IMR-90 (cell line): ENCODE measurements at regions not wholly inside any gene's neighbourhood (a gene's known extent, or its start where the extent isn't known, plus 50 kb on each side); places are given as distances from the start of the nearest gene placed in this dataset.

Experiments
- ATAC-seq: fragments of 200-7000 bp; cut with Tn5 transposase; 2 replicates; pipeline ENCODE4 v1.9.1; 2020; ENCODE audit warnings: low read depth, mild to moderate bottlenecking, moderate library complexity
- BruUV-seq: library from RNA; stranded (reverse); fragments of 400-500 nt; replicated peaks from 2 replicates; lab custom pipeline; 2021; lab: Mats Ljungman, UMichigan
- CTCF ChIA-PET: fragments of 300-600 bp; formaldehyde crosslinking; extraction: SDS; loops from one replicate; lab custom pipeline; 2021; ENCODE audit warnings: antibody characterized with exemption; lab: Yijun Ruan, JAX
- POLR2A ChIA-PET: fragments of 300-600 bp; sonication (Branson Sonifier 250); formaldehyde crosslinking; loops from one replicate; lab custom pipeline; 2022; ENCODE audit warnings: antibody characterized with exemption; ENCODE audit not compliant: unreplicated experiment; lab: Charles Lee
- DNase-seq: peaks from one replicate; pipeline ENCODE4 v3.0.0; 2013
- H2AFZ ChIP-seq: replicated peaks from 2 replicates; pipeline ENCODE3; 2013; ENCODE audit warnings: low read length, mild to moderate bottlenecking; ENCODE audit not compliant: poor library complexity
- H2AK5ac ChIP-seq: 2 replicates; pipeline ENCODE4 v1.6.1; 2013; ENCODE audit warnings: low read depth, low read length, inconsistent platforms
- H2AK9ac ChIP-seq: replicated peaks from 2 replicates; pipeline ENCODE3; 2013; ENCODE audit warnings: mild to moderate bottlenecking, low read depth, low read length, moderate library complexity; ENCODE audit not compliant: poor library complexity
- H2BK120ac ChIP-seq: 2 replicates; pipeline ENCODE4 v1.6.1; 2013; ENCODE audit warnings: low read depth, low read length, inconsistent platforms
- H2BK15ac ChIP-seq: 3 replicates; pipeline ENCODE4 v1.6.1; 2013; ENCODE audit warnings: low read depth, low read length, inconsistent platforms
- H2BK20ac ChIP-seq: 2 replicates; pipeline ENCODE4 v1.6.1; 2013; ENCODE audit warnings: low read depth, mild to moderate bottlenecking, inconsistent platforms, low read length, moderate library complexity
- H2BK5ac ChIP-seq: 2 replicates; pipeline ENCODE4 v1.6.1; 2013; ENCODE audit warnings: mild to moderate bottlenecking, low read depth, low read length, inconsistent platforms; ENCODE audit not compliant: poor library complexity, severe bottlenecking
- H3K14ac ChIP-seq: replicated peaks from 2 replicates; pipeline ENCODE4 v1.6.1; 2013; ENCODE audit warnings: low read depth, low read length, inconsistent platforms
- H3K18ac ChIP-seq: 2 replicates; pipeline ENCODE4 v1.6.1; 2013; ENCODE audit warnings: low read depth, low read length, control low read depth
- H3K23ac ChIP-seq: 2 replicates; pipeline ENCODE4 v1.6.1; 2013; ENCODE audit warnings: low read depth, low read length, inconsistent platforms
- H3K27ac ChIP-seq: 2 replicates; pipeline ENCODE4 v1.5.1; 2013; ENCODE audit warnings: mild to moderate bottlenecking, control low read depth, low read length; ENCODE audit not compliant: insufficient read depth
- H3K27me3 ChIP-seq: 2 replicates; pipeline ENCODE4 v1.6.1; 2013; ENCODE audit warnings: low read length; ENCODE audit not compliant: control insufficient read depth, insufficient read depth
- H3K36me3 ChIP-seq: 2 replicates; pipeline ENCODE4 v1.6.1; 2013; ENCODE audit warnings: low read length, mixed read lengths; ENCODE audit not compliant: control insufficient read depth, insufficient read depth
- H3K4ac ChIP-seq: 2 replicates; pipeline ENCODE4 v1.6.1; 2013; ENCODE audit warnings: low read depth, low read length, inconsistent platforms
- H3K4me1 ChIP-seq: 2 replicates; pipeline ENCODE4 v1.6.1; 2013; ENCODE audit warnings: low read length, mixed read lengths; ENCODE audit not compliant: control insufficient read depth, insufficient read depth
- H3K4me2 ChIP-seq: 2 replicates; pipeline ENCODE4 v1.6.1; 2013; ENCODE audit warnings: low read depth, mild to moderate bottlenecking, control low read depth, low read length, moderate library complexity
- H3K4me3 ChIP-seq: 2 replicates; pipeline ENCODE4 v1.5.1; 2013; ENCODE audit warnings: low read depth, mild to moderate bottlenecking, control low read depth, low read length, moderate library complexity; ENCODE audit not compliant: insufficient read depth
- H3K56ac ChIP-seq: 2 replicates; pipeline ENCODE4 v1.6.1; 2013; ENCODE audit warnings: low read length, inconsistent platforms; ENCODE audit not compliant: insufficient read depth; ENCODE audit errors: extremely low read depth
- H3K79me1 ChIP-seq, 2 experiments: 2 replicates each; pipeline ENCODE4 v1.6.1; 2013; ENCODE audit warnings: low read length in 2 of 2, inconsistent platforms in 1 of 2, low read depth in 1 of 2
- H3K9ac ChIP-seq: 2 replicates; pipeline ENCODE4 v1.6.1; 2013; ENCODE audit warnings: low read depth, low read length, control low read depth
- H3K9me1 ChIP-seq: 2 replicates; pipeline ENCODE4 v1.6.1; 2013; ENCODE audit warnings: low read length, inconsistent platforms; ENCODE audit not compliant: insufficient read depth
- H3K9me3 ChIP-seq: 2 replicates; pipeline ENCODE4 v1.6.1; 2013; ENCODE audit warnings: low read length; ENCODE audit not compliant: control insufficient read depth, insufficient read depth
- H4K20me1 ChIP-seq: 2 replicates; pipeline ENCODE4 v1.6.1; 2013; ENCODE audit warnings: low read length, inconsistent platforms; ENCODE audit not compliant: insufficient read depth
- H4K5ac ChIP-seq: 2 replicates; pipeline ENCODE4 v1.6.1; 2013; ENCODE audit warnings: mild to moderate bottlenecking, low read depth, low read length, control low read depth
- H4K8ac ChIP-seq, 2 experiments: 2 replicates each; pipeline ENCODE4 v1.6.1; 2013; ENCODE audit warnings: low read depth in 2 of 2, low read length in 2 of 2, control low read depth in 1 of 2, inconsistent platforms in 1 of 2
- H4K91ac ChIP-seq: 2 replicates; pipeline ENCODE4 v1.6.1; 2013; ENCODE audit warnings: low read depth, low read length, inconsistent platforms; ENCODE audit not compliant: insufficient read depth
- BHLHE40 ChIP-seq: fragments of 150-350 bp; IDR thresholded peaks from 2 replicates; pipeline ENCODE4 v1.6.1; 2016; ENCODE audit warnings: mild to moderate bottlenecking, low read depth, low read length
- MAFK ChIP-seq: IDR thresholded peaks from 2 replicates; pipeline ENCODE4 v1.6.1; 2012; ENCODE audit warnings: low read depth, low read length, improper control_type of control experiment
- SMC3 ChIP-seq: fragments of 150-350 bp; IDR thresholded peaks from 2 replicates; pipeline ENCODE4 v1.6.1; 2016; ENCODE audit warnings: low read depth, mild to moderate bottlenecking, antibody characterized with exemption, low read length, moderate library complexity
- WGBS, 2 experiments: methylation state at CpG; one replicate each; pipeline versions ENCODE4 v1.1.5 to v1.1.7; 2013; ENCODE audit warnings: missing lambda C conversion rate in 2 of 2; ENCODE audit not compliant: insufficient read length in 1 of 2; ENCODE audit errors: extremely low coverage in 2 of 2; 5-methylcytosine and 5-hydroxymethylcytosine counted together
- dilution Hi-C: fragments of 300-500 bp; cut with HindIII; formaldehyde crosslinking; loops from one replicate; pipeline ENCODE4 v1.14.3; 2018; ENCODE audit warnings: low sequenced_read_pairs; ENCODE audit not compliant: unreplicated experiment
- in situ Hi-C: fragments of 300-500 bp; cut with MboI; formaldehyde crosslinking; loops from 3 replicates; pipeline ENCODE4 v1.14.3; 2019; ENCODE audit warnings: low sequenced_read_pairs, inconsistent platforms, mixed read lengths
- intact Hi-C: fragments of 100-400 bp; cut with micrococcal nuclease; formaldehyde crosslinking; loops from 2 replicates; pipeline ENCODE4 v1.10.0; 2022
- TF ChIP-seq, protein P1 (sequence below): fragments of 150-350 bp; IDR thresholded peaks from 2 replicates; pipeline ENCODE4 v1.6.1; 2017; ENCODE audit warnings: mild to moderate bottlenecking, antibody characterized with exemption, low read length, low read depth

- Histone ChIP-seq H2BK120ac (no peak overlapping the region), H4K8ac (no peak overlapping the region), H3K9me1 (no peaks in the 10 kb centered on the region), H3K36me3 (no peaks in the 10 kb centered on the region), H2BK5ac (no peak overlapping the region), H3K4me3 (no peak overlapping the region), H4K20me1 (no peaks in the 10 kb centered on the region), H3K9ac (no peak overlapping the region), H3K56ac (no peak overlapping the region), H2AK9ac (no peak overlapping the region), H2AK5ac (no peak overlapping the region), H3K23ac (no peak overlapping the region), H2BK15ac (no peak overlapping the region), H4K91ac (no peak overlapping the region), H3K18ac (no peak overlapping the region), H3K4me1 (no peaks in the 10 kb centered on the region), H3K14ac (no peak overlapping the region), H3K9me3 (no peaks in the 10 kb centered on the region), H2AFZ (no peak overlapping the region), H2BK20ac (no peak overlapping the region), H3K27ac (no peak overlapping the region), H4K5ac (no peak overlapping the region), H3K4me2 (no peak overlapping the region), H3K27me3 (no peaks in the 10 kb centered on the region), H3K4ac (no peak overlapping the region), H3K79me1 (no peaks in the 10 kb centered on the region)
- CTCF ChIA-PET: interaction anchor here (0.9 kb wide), 1 partner anchor 17 kb away, joined by 4 read pairs; no protein-coding TSS in a partner anchor
- dilution Hi-C loops (no loop called here), intact Hi-C loops (no loop called here), in situ Hi-C loops (no loop called here)
- WGBS, 2 experiments: no CpG with 5 or more reads among the region's 2 CpGs
- TF ChIP-seq SMC3 (no peak), BHLHE40 (no peak), MAFK (no peak)
- TF ChIP-seq, protein P1, sequence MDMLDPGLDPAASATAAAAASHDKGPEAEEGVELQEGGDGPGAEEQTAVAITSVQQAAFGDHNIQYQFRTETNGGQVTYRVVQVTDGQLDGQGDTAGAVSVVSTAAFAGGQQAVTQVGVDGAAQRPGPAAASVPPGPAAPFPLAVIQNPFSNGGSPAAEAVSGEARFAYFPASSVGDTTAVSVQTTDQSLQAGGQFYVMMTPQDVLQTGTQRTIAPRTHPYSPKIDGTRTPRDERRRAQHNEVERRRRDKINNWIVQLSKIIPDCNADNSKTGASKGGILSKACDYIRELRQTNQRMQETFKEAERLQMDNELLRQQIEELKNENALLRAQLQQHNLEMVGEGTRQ: no peak
- POLR2A ChIA-PET: no interaction called here
- DNase-seq (no peak), ATAC-seq (no peak)
- BruUV-seq: no TSS peak
Observed at GRCh38 chr1:170277985-170278384, 132.2 kb downstream of the NTMT2 start.
